ENCODE measurements at regions not wholly inside any gene's neighbourhood (a gene's known extent, or its start where the extent isn't known, plus 50 kb on each side); places are given as distances from the start of the nearest gene placed in this dataset.
"Not testable (repeated sequence)": the region's sequence is repeated elsewhere in the genome, so short reads cannot be mapped to it uniquely, and the experiment has no call there.

DNA sequence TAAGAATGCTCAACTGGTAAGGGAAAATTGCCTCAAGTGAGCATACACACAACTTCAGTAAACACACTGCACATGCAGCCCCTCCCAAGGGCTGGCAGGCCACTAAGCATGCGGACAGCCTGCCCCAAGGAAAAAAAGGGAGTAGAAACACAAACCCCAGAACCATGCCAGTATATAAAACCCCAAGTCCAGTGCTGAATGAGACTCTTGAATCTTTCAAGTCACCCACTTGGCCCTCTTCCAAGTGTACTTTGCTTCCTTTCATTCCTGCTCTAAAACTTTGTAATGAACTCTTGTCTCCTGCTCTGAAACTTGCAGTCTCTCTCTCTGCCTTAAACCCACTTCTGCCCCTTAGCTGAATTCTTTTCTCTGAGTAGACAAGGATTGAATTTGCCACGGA lies 736.4 kb downstream of the RNF144A start:
- H3K9ac ChIP-seq (ENCODE audit: low read length), result no peak overlapping the region
- no peaks in the 10 kb centered on the region for H3K27me3 ChIP-seq (replicated peaks; ENCODE audit: insufficient read depth, low read length)
- H3K4me3 ChIP-seq (ENCODE audit: low read length), result no peak overlapping the region
- H3K36me3 ChIP-seq (replicated peaks; ENCODE audit: insufficient read depth, low read length), result no peaks in the 10 kb centered on the region
- H3K9me2 ChIP-seq (replicated peaks; ENCODE audit: insufficient read depth, low read length), result no peaks in the 10 kb centered on the region
- H2AFZ ChIP-seq (ENCODE audit: low read length), result no peak overlapping the region
- H3K27ac ChIP-seq (ENCODE audit: low read length), result no peak overlapping the region
- H3K79me2 ChIP-seq (ENCODE audit: low read length), result no peaks in the 10 kb centered on the region
- no peaks in the 10 kb centered on the region for H3F3A ChIP-seq (ENCODE audit: insufficient read depth, low read length)
- no peaks in the 10 kb centered on the region for H3K9me3 ChIP-seq (replicated peaks; ENCODE audit: insufficient read depth, low read length)
- H4K20me1 ChIP-seq (ENCODE audit: insufficient read depth, low read length), result no peaks in the 10 kb centered on the region
- TF ChIP-seq EZH2 (optimal IDR thresholded peaks at IDR 0.05; ENCODE audit: low read depth, low read length), result no peak
- TF ChIP-seq CTCF (IDR thresholded peaks at IDR 0.05; ENCODE audit: low read length), result no peak
- TF ChIP-seq EZH2phosphoT487 (IDR thresholded peaks at IDR 0.05; ENCODE audit: low read length), result no peak
- H3K4me2 ChIP-seq (ENCODE audit: low read depth, low read length), result no peak overlapping the region
- no peak for DNase-seq
- H3K4me1 ChIP-seq (ENCODE audit: low read length), result no peaks in the 10 kb centered on the region

DNA sequence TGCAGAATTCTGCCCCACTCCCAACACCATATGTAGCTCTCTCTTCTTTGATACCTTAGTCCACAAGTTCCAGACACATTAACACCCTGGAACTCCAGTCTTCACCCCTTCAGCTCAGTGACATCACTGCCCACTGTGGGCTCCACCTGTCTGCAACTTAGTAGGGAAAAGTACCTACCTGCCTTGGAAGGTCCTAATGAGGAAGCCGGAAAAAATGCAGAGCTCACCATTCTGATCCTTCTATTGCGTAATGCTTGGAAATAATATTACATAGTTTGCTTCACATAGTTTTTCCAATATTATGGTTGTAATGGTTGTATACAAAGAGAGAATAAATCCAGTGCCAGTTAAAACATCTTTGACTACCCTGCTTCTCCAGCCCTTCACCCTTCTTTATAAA lies 738.4 kb downstream of the RNF144A start:
- Histone ChIP-seq H3K9me3 (replicated peaks; ENCODE audit: insufficient read depth, low read length) (no peaks in the 10 kb centered on the region), H3K4me3 (ENCODE audit: low read length) (no peak overlapping the region), H3K9ac (ENCODE audit: low read length) (no peak overlapping the region), H4K20me1 (ENCODE audit: insufficient read depth, low read length) (no peaks in the 10 kb centered on the region), H3K9me2 (replicated peaks; ENCODE audit: insufficient read depth, low read length) (no peaks in the 10 kb centered on the region), H3K4me1 (ENCODE audit: low read length) (no peaks in the 10 kb centered on the region), H3K27ac (ENCODE audit: low read length) (no peak overlapping the region), H3K79me2 (ENCODE audit: low read length) (no peaks in the 10 kb centered on the region), H2AFZ (ENCODE audit: low read length) (no peak overlapping the region), H3K4me2 (ENCODE audit: low read depth, low read length) (no peak overlapping the region), H3F3A (ENCODE audit: insufficient read depth, low read length) (no peaks in the 10 kb centered on the region), H3K27me3 (replicated peaks; ENCODE audit: insufficient read depth, low read length) (no peaks in the 10 kb centered on the region), H3K36me3 (replicated peaks; ENCODE audit: insufficient read depth, low read length) (no peaks in the 10 kb centered on the region)
- DNase-seq, result no peak
- no peak for TF ChIP-seq EZH2 (optimal IDR thresholded peaks at IDR 0.05; ENCODE audit: low read depth, low read length)
- no peak for TF ChIP-seq CTCF (IDR thresholded peaks at IDR 0.05; ENCODE audit: low read length)
- no peak for TF ChIP-seq EZH2phosphoT487 (IDR thresholded peaks at IDR 0.05; ENCODE audit: low read length)

DNA sequence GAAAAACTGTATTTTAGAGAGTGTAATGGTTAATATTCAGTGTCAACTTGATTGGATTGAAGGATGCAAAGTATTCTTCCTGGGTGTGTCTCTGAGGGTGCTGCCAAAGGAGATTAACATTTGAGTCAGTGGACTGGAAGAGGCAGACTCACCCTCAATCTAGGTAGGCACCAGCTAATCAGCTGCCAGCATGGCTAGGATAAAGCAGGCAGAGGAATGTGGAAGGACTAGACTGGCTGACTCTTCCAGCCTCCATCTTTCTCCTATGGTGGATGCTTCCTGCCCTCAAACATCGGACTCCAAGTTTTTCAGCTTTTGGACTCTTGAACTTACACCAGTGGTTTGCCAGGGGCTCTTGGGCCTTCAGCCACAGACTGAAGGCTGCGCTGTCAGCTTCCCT lies 740.3 kb downstream of the RNF144A start:
- H3F3A ChIP-seq (ENCODE audit: insufficient read depth, low read length); H3K4me2 ChIP-seq (ENCODE audit: low read depth, low read length); H2AFZ ChIP-seq (ENCODE audit: low read length); H3K36me3 ChIP-seq (replicated peaks; ENCODE audit: insufficient read depth, low read length); DNase-seq; H3K9me3 ChIP-seq (replicated peaks; ENCODE audit: insufficient read depth, low read length); H3K4me3 ChIP-seq (ENCODE audit: low read length); H3K79me2 ChIP-seq (ENCODE audit: low read length); H4K20me1 ChIP-seq (ENCODE audit: insufficient read depth, low read length); H3K27ac ChIP-seq (ENCODE audit: low read length); H3K9me2 ChIP-seq (replicated peaks; ENCODE audit: insufficient read depth, low read length); H3K9ac ChIP-seq (ENCODE audit: low read length); H3K27me3 ChIP-seq (replicated peaks; ENCODE audit: insufficient read depth, low read length); H3K4me1 ChIP-seq (ENCODE audit: low read length): not testable (repeated sequence)

- Histone ChIP-seq H3K9me2 (replicated peaks; ENCODE audit: insufficient read depth, low read length) (no peaks in the 10 kb centered on the region), H3K27ac (ENCODE audit: low read length) (no peak overlapping the region), H3F3A (ENCODE audit: insufficient read depth, low read length) (no peaks in the 10 kb centered on the region), H4K20me1 (ENCODE audit: insufficient read depth, low read length) (no peaks in the 10 kb centered on the region), H3K4me3 (ENCODE audit: low read length) (no peak overlapping the region), H3K27me3 (replicated peaks; ENCODE audit: insufficient read depth, low read length) (no peaks in the 10 kb centered on the region), H3K9ac (ENCODE audit: low read length) (no peak overlapping the region), H3K79me2 (ENCODE audit: low read length) (no peaks in the 10 kb centered on the region), H3K9me3 (replicated peaks; ENCODE audit: insufficient read depth, low read length) (no peaks in the 10 kb centered on the region), H3K4me1 (ENCODE audit: low read length) (no peaks in the 10 kb centered on the region), H3K36me3 (replicated peaks; ENCODE audit: insufficient read depth, low read length) (no peaks in the 10 kb centered on the region), H2AFZ (ENCODE audit: low read length) (no peak overlapping the region), H3K4me2 (ENCODE audit: low read depth, low read length) (no peak overlapping the region)
- no peak for TF ChIP-seq EZH2phosphoT487 (IDR thresholded peaks at IDR 0.05; ENCODE audit: low read length)
- TF ChIP-seq EZH2 (optimal IDR thresholded peaks at IDR 0.05; ENCODE audit: low read depth, low read length), result no peak
- no peak for TF ChIP-seq CTCF (IDR thresholded peaks at IDR 0.05; ENCODE audit: low read length)
- no peak for DNase-seq
Measured at GRCh38 chr2:7658486-7658885, 741.3 kb downstream of the RNF144A start.
